ENCODE measurements at regions not wholly inside any gene's neighbourhood (a gene's known extent, or its start where the extent isn't known, plus 50 kb on each side); places are given as distances from the start of the nearest gene placed in this dataset.
"Not testable (repeated sequence)": the region's sequence is repeated elsewhere in the genome, so short reads cannot be mapped to it uniquely, and the experiment has no call there.

- CTCF ChIA-PET; H3K27me3 Mint-ChIP-seq (ENCODE audit: low read depth); DNase-seq; ATAC-seq; H3K27ac Mint-ChIP-seq; H3K4me3 Mint-ChIP-seq; POLR2A ChIA-PET; H3K36me3 Mint-ChIP-seq (ENCODE audit: low read depth); H3K4me1 Mint-ChIP-seq (ENCODE audit: low read depth): not testable (repeated sequence)
- peaks cover 15% of the 10 kb centered on the region for H3K9me3 Mint-ChIP-seq (ENCODE audit: insufficient read depth)
These were observed 507.2 kb upstream of the ZNF608 start for GRCh38 chr5:125253634-125254033.

- peaks cover 15% of the 10 kb centered on the region for H3K9me3 Mint-ChIP-seq (ENCODE audit: insufficient read depth)
- H3K4me3 Mint-ChIP-seq, result no peak overlapping the region
- DNase-seq (no peak), ATAC-seq (no peak)
- ChIA-PET POLR2A (no interaction called here), CTCF (no interaction called here)
- H3K27me3 Mint-ChIP-seq (ENCODE audit: low read depth), result no peaks in the 10 kb centered on the region
- no peak overlapping the region for H3K27ac Mint-ChIP-seq
- H3K36me3 Mint-ChIP-seq (ENCODE audit: low read depth), result no peaks in the 10 kb centered on the region
- H3K4me1 Mint-ChIP-seq (ENCODE audit: low read depth), result no peaks in the 10 kb centered on the region
These were observed 507.8 kb upstream of the ZNF608 start for GRCh38 chr5:125254267-125254666.

GRCh38 chr5:125256296-125256695, 509.9 kb upstream of the ZNF608 start:
- no peaks in the 10 kb centered on the region for H3K36me3 Mint-ChIP-seq (ENCODE audit: low read depth)
- ChIA-PET CTCF (no interaction called here), POLR2A (no interaction called here)
- no peak for ATAC-seq
- no peak for DNase-seq
- no peaks in the 10 kb centered on the region for H3K27me3 Mint-ChIP-seq (ENCODE audit: low read depth)
- peaks cover 15% of the 10 kb centered on the region for H3K9me3 Mint-ChIP-seq (ENCODE audit: insufficient read depth)
- no peak overlapping the region for H3K4me3 Mint-ChIP-seq
- no peaks in the 10 kb centered on the region for H3K4me1 Mint-ChIP-seq (ENCODE audit: low read depth)
- H3K27ac Mint-ChIP-seq, result no peak overlapping the region

GRCh38 chr5:125257057-125257972, 510.9 kb upstream of the ZNF608 start:
- Mint-ChIP-seq H3K27ac (no peak overlapping the region), H3K36me3 (ENCODE audit: low read depth) (no peaks in the 10 kb centered on the region), H3K4me3 (no peak overlapping the region), H3K27me3 (ENCODE audit: low read depth) (no peaks in the 10 kb centered on the region), H3K9me3 (ENCODE audit: insufficient read depth) (peaks cover 13% of the 10 kb centered on the region), H3K4me1 (ENCODE audit: low read depth) (no peaks in the 10 kb centered on the region)
- ChIA-PET POLR2A (no interaction called here), CTCF (no interaction called here)
- no peak for DNase-seq
- no peak for ATAC-seq

GRCh38 chr5:125257997-125258396, 511.6 kb upstream of the ZNF608 start:
- Mint-ChIP-seq H3K9me3 (ENCODE audit: insufficient read depth) (peaks cover 9% of the 10 kb centered on the region), H3K4me3 (no peak overlapping the region), H3K27me3 (ENCODE audit: low read depth) (no peaks in the 10 kb centered on the region), H3K36me3 (ENCODE audit: low read depth) (no peaks in the 10 kb centered on the region), H3K27ac (no peak overlapping the region), H3K4me1 (ENCODE audit: low read depth) (no peaks in the 10 kb centered on the region)
- ChIA-PET POLR2A (no interaction called here), CTCF (no interaction called here)
- no peak for ATAC-seq
- DNase-seq, result no peak

- DNase-seq (no peak), ATAC-seq (no peak)
- CTCF ChIA-PET, result no interaction called here
- POLR2A ChIA-PET, result no interaction called here
- Mint-ChIP-seq H3K4me1 (ENCODE audit: low read depth) (no peaks in the 10 kb centered on the region), H3K27ac (no peak overlapping the region), H3K36me3 (ENCODE audit: low read depth) (no peaks in the 10 kb centered on the region), H3K27me3 (ENCODE audit: low read depth) (no peaks in the 10 kb centered on the region), H3K9me3 (ENCODE audit: insufficient read depth) (peaks cover 9% of the 10 kb centered on the region), H3K4me3 (no peak overlapping the region)
These were observed 512.2 kb upstream of the ZNF608 start for GRCh38 chr5:125258615-125259014.

GRCh38 chr5:125261505-125262250, 515.2 kb upstream of the ZNF608 start:
- Mint-ChIP-seq H3K4me3 (no peak overlapping the region), H3K9me3 (ENCODE audit: insufficient read depth) (peaks cover 4% of the 10 kb centered on the region), H3K27me3 (ENCODE audit: low read depth) (no peaks in the 10 kb centered on the region), H3K27ac (no peak overlapping the region), H3K4me1 (ENCODE audit: low read depth) (no peaks in the 10 kb centered on the region), H3K36me3 (ENCODE audit: low read depth) (no peaks in the 10 kb centered on the region)
- CTCF ChIA-PET, result no interaction called here
- ATAC-seq (no peak), DNase-seq (no peak)
- POLR2A ChIA-PET, result no interaction called here

- DNase-seq, result no peak
- no peaks in the 10 kb centered on the region for H3K36me3 Mint-ChIP-seq (ENCODE audit: low read depth)
- ChIA-PET CTCF (no interaction called here), POLR2A (no interaction called here)
- H3K27ac Mint-ChIP-seq, result no peak overlapping the region
- no peak for ATAC-seq
- H3K27me3 Mint-ChIP-seq (ENCODE audit: low read depth), result no peaks in the 10 kb centered on the region
- H3K4me3 Mint-ChIP-seq, result no peak overlapping the region
- H3K9me3 Mint-ChIP-seq (ENCODE audit: insufficient read depth), result peaks cover 8% of the 10 kb centered on the region
- H3K4me1 Mint-ChIP-seq (ENCODE audit: low read depth), result no peaks in the 10 kb centered on the region
These were observed 516.3 kb upstream of the ZNF608 start for GRCh38 chr5:125262782-125263181.

- peaks cover 8% of the 10 kb centered on the region for H3K9me3 Mint-ChIP-seq (ENCODE audit: insufficient read depth)
- ATAC-seq, result no peak
- H3K27ac Mint-ChIP-seq, result no peak overlapping the region
These were observed 516.9 kb upstream of the ZNF608 start for GRCh38 chr5:125263356-125263755.

GRCh38 chr5:125266106-125266505, 519.7 kb upstream of the ZNF608 start:
- ChIA-PET POLR2A (no interaction called here), CTCF (no interaction called here)
- Mint-ChIP-seq H3K36me3 (ENCODE audit: low read depth) (no peaks in the 10 kb centered on the region), H3K9me3 (ENCODE audit: insufficient read depth) (peaks cover 8% of the 10 kb centered on the region), H3K4me3 (no peak overlapping the region), H3K27me3 (ENCODE audit: low read depth) (no peaks in the 10 kb centered on the region), H3K4me1 (ENCODE audit: low read depth) (no peaks in the 10 kb centered on the region), H3K27ac (no peak overlapping the region)
- no peak for DNase-seq
- ATAC-seq, result no peak

More at GRCh38 chr5:125263356-125263755, 516.9 kb upstream of the ZNF608 start:
- Mint-ChIP-seq H3K4me1 (ENCODE audit: low read depth) (no peaks in the 10 kb centered on the region), H3K36me3 (ENCODE audit: low read depth) (no peaks in the 10 kb centered on the region), H3K27me3 (ENCODE audit: low read depth) (no peaks in the 10 kb centered on the region), H3K4me3 (no peak overlapping the region)
- POLR2A ChIA-PET, result no interaction called here
- CTCF ChIA-PET, result no interaction called here
- DNase-seq, result no peak

- DNase-seq (no peak), ATAC-seq (no peak)
- Mint-ChIP-seq H3K27ac (no peak overlapping the region), H3K36me3 (ENCODE audit: low read depth) (no peaks in the 10 kb centered on the region), H3K4me1 (ENCODE audit: low read depth) (no peaks in the 10 kb centered on the region), H3K9me3 (ENCODE audit: insufficient read depth) (peaks cover 8% of the 10 kb centered on the region), H3K4me3 (no peak overlapping the region), H3K27me3 (ENCODE audit: low read depth) (no peaks in the 10 kb centered on the region)
- CTCF ChIA-PET, result no interaction called here
- POLR2A ChIA-PET, result no interaction called here
These were observed 521.3 kb upstream of the ZNF608 start for GRCh38 chr5:125267636-125268248.

- POLR2A ChIA-PET, result no interaction called here
- H3K27ac Mint-ChIP-seq, result no peak overlapping the region
- H3K27me3 Mint-ChIP-seq (ENCODE audit: low read depth), result no peaks in the 10 kb centered on the region
- H3K4me3 Mint-ChIP-seq, result no peak overlapping the region
- H3K9me3 Mint-ChIP-seq (ENCODE audit: insufficient read depth), result peaks cover 8% of the 10 kb centered on the region
- CTCF ChIA-PET, result no interaction called here
- H3K36me3 Mint-ChIP-seq (ENCODE audit: low read depth), result no peaks in the 10 kb centered on the region
- ATAC-seq (no peak), DNase-seq (no peak)
- no peaks in the 10 kb centered on the region for H3K4me1 Mint-ChIP-seq (ENCODE audit: low read depth)
These were observed 523.5 kb upstream of the ZNF608 start for GRCh38 chr5:125269926-125270325.
